Brain microvascular endothelial cell (primary cell): ENCODE measurements at regions not wholly inside any gene's neighbourhood (a gene's known extent, or its start where the extent isn't known, plus 50 kb on each side); places are given as distances from the start of the nearest gene placed in this dataset.

Experiments used
- DNase-seq: peaks from one replicate; pipeline ENCODE4 v3.0.0-alpha.2; 2020
- H3K27ac ChIP-seq: fragments of 250-450 bp; sonication (Bioruptor Pico); 2 replicates; pipeline ENCODE4 v1.5.1; 2020; ENCODE audit warnings: mild to moderate bottlenecking, moderate library complexity
- H3K27me3 ChIP-seq: fragments of 250-450 bp; sonication (Bioruptor Pico); replicated peaks from 2 replicates; pipeline ENCODE4 v1.5.1; 2020; ENCODE audit warnings: mild to moderate bottlenecking
- H3K36me3 ChIP-seq: fragments of 250-450 bp; sonication (Bioruptor Pico); replicated peaks from 2 replicates; pipeline ENCODE4 v1.5.1; 2020; ENCODE audit warnings: mild to moderate bottlenecking
- H3K4me3 ChIP-seq: 2 replicates; pipeline ENCODE4 v1.5.1; 2011; ENCODE audit warnings: low read depth, mild to moderate bottlenecking, control low read depth, low read length, moderate library complexity
- CTCF ChIP-seq: IDR thresholded peaks from 2 replicates; pipeline ENCODE4 v1.5.1; 2011; ENCODE audit warnings: low read depth, mild to moderate bottlenecking, moderate library complexity, low read length, control low read depth, inconsistent platforms; ENCODE audit errors: missing control alignments
- in situ Hi-C: cut with HindIII; loops from 2 replicates; pipeline ENCODE4 v1.10.0; 2017; ENCODE audit warnings: low sequenced_read_pairs, low pct_ligation_motif_present

GRCh38 chr5:117255211-117256027, 680.8 kb upstream of the SEMA6A start:
- H3K36me3 ChIP-seq: no peaks in the 10 kb centered on the region
- in situ Hi-C loops: no loop called here
- DNase-seq: no peak
- no peak overlapping the region for H3K27ac ChIP-seq
- H3K4me3 ChIP-seq: no peak overlapping the region
- no peaks in the 10 kb centered on the region for H3K27me3 ChIP-seq
- no peak for TF ChIP-seq CTCF

GRCh38 chr5:117252566-117252965, 677.9 kb upstream of the SEMA6A start:
- in situ Hi-C loops: no loop called here
- TF ChIP-seq CTCF: no peak
- Histone ChIP-seq H3K27me3 (no peaks in the 10 kb centered on the region), H3K36me3 (no peaks in the 10 kb centered on the region), H3K4me3 (no peak overlapping the region), H3K27ac (no peak overlapping the region)
- no peak for DNase-seq

GRCh38 chr5:117249086-117249815, 674.6 kb upstream of the SEMA6A start:
- no peak for TF ChIP-seq CTCF
- Histone ChIP-seq H3K4me3 (no peak overlapping the region), H3K27ac (no peak overlapping the region), H3K27me3 (no peaks in the 10 kb centered on the region), H3K36me3 (no peaks in the 10 kb centered on the region)
- no peak for DNase-seq
- in situ Hi-C loops: no loop called here

GRCh38 chr5:117246424-117246823, 671.8 kb upstream of the SEMA6A start:
- H3K4me3 ChIP-seq: no peak overlapping the region
- in situ Hi-C loops: no loop called here
- no peak for TF ChIP-seq CTCF
- DNase-seq: no peak
- no peaks in the 10 kb centered on the region for H3K36me3 ChIP-seq
- no peaks in the 10 kb centered on the region for H3K27me3 ChIP-seq
- no peak overlapping the region for H3K27ac ChIP-seq

GRCh38 chr5:117245130-117245529, 670.5 kb upstream of the SEMA6A start:
- H3K27ac ChIP-seq: no peak overlapping the region
- no peak for TF ChIP-seq CTCF
- DNase-seq: no peak
- no peaks in the 10 kb centered on the region for H3K36me3 ChIP-seq
- H3K4me3 ChIP-seq: no peak overlapping the region
- H3K27me3 ChIP-seq: no peaks in the 10 kb centered on the region
- in situ Hi-C loops: no loop called here
